Bronchial epithelial cell (primary cell): ENCODE measurements at regions not wholly inside any gene's neighbourhood (a gene's known extent, or its start where the extent isn't known, plus 50 kb on each side); places are given as distances from the start of the nearest gene placed in this dataset.

Experiments
- DNase-seq: peaks from one replicate; pipeline ENCODE4 v3.0.0-alpha.2; 2010; ENCODE audit warnings: low read depth
- FAIRE-seq: peaks from 2 replicates; lab custom pipeline; 2011; peaks lifted over from hg19 to GRCh38; lab: Jason Lieb, UNC
- H3K27me3 ChIP-seq: 2 replicates; pipeline ENCODE4 v1.5.1; 2011; ENCODE audit warnings: low read length; ENCODE audit not compliant: control insufficient read depth, insufficient read depth
- H3K36me3 ChIP-seq: 2 replicates; pipeline ENCODE4 v1.5.1; 2011; ENCODE audit warnings: low read length; ENCODE audit not compliant: control insufficient read depth, insufficient read depth
- H3K4me3 ChIP-seq: 2 replicates; pipeline ENCODE4 v1.5.1; 2011; ENCODE audit warnings: mild to moderate bottlenecking, low read depth, low read length, control low read depth
- CTCF ChIP-seq: IDR thresholded peaks from 2 replicates; pipeline ENCODE4 v1.5.1; 2011; ENCODE audit warnings: mild to moderate bottlenecking, moderate library complexity, low read length, control low read depth, inconsistent platforms; ENCODE audit not compliant: insufficient read depth, severe bottlenecking

GRCh38 chr5:175579742-175580432 is 78.0 kb upstream of the HRH2 start:
- no peak for TF ChIP-seq CTCF
- FAIRE-seq = no peak
- DNase-seq = no peak
- no peaks in the 10 kb centered on the region for H3K27me3 ChIP-seq
- no peak overlapping the region for H3K4me3 ChIP-seq
- H3K36me3 ChIP-seq = no peaks in the 10 kb centered on the region

DNA sequence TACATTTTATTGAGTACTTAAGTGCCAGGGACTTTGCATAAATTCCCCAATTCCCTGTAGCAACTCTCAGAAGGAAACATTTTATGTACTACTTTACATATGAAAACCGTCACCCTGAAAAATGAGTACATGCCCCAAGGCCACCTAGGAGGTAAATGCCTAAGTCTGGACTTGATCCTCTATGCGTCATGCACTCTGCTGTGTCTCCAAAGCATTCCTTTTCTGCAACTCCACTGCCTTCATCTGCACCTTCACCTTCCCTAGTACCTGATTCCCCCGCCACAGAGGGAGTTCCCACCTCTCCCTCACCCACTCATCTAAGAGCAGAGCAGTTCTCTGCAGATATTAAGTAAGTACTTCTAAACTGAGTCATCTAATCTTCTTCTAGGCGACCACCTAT is 75.2 kb upstream of the HRH2 start:
- no peak for FAIRE-seq

DNA sequence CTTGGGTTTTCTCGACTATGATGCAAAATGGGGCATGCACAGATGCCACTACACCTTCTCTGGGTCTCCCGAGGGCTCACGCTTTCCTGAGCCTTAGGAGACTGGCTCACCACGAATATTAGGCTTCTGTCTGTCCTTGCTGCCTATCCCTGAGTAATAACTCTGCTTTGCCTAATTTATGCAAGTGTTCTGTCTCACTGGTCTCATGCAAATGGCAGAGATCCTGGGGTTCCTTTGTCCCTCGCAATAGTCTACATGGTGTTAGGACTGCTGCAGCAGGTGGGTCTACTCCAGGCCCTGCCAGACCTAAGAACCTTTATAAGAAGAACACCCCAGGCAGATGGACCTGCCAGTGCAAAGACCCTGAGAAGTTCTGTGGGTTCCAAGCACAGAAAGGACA is 72.3 kb upstream of the HRH2 start:
- Histone ChIP-seq H3K27me3 (no peaks in the 10 kb centered on the region), H3K4me3 (no peak overlapping the region), H3K36me3 (no peaks in the 10 kb centered on the region)
- DNase-seq (no peak), FAIRE-seq (no peak)
- no peak for TF ChIP-seq CTCF

More for the DNA sequence above, 75.2 kb upstream of the HRH2 start:
- Histone ChIP-seq H3K36me3 (no peaks in the 10 kb centered on the region), H3K27me3 (no peaks in the 10 kb centered on the region), H3K4me3 (no peak overlapping the region)
- no peak for TF ChIP-seq CTCF
- peak; percentile 68 for DNase-seq

DNA sequence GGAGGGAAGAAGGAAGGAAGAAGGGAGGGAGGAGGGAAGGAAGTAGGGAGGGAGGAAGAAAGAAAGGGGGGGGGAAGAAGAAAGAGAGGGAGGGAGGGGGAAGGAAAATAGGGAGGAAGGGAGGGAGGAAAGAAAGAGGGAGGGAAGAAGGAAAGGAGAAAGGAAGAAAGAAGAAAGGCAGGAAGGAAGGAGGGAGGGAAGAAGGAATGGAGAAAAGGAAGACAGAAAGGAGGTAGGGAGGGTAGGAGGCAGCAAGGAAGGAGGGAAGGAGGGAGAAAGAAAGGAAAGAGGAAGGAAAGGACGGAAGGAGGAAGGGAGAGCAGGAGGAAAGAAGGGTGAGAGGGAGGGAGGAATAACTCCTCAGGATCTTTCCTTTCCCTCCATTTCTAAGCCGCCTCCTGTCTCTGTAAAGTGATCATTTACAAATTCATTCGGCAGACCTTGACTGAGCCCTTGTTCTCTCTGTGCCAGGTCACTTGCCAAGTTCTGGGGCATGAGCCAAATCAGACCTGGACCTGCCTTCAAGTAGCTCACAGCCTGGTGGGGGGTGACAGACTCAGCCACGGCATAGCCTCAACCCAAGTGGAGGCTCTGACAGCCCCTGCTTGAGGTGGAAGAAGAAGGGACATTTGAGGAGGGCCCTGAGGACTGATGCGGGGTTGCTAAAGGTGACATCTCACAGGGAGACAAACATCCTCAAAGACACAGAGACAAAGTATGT is 69.0 kb upstream of the HRH2 start:
- TF ChIP-seq CTCF = no peak
- Histone ChIP-seq H3K4me3 (no peak overlapping the region), H3K27me3 (no peaks in the 10 kb centered on the region), H3K36me3 (no peaks in the 10 kb centered on the region)
- DNase-seq (no peak), FAIRE-seq (no peak)

- no peak for DNase-seq
- no peak for TF ChIP-seq CTCF
- no peak for FAIRE-seq
- Histone ChIP-seq H3K4me3 (no peak overlapping the region), H3K36me3 (no peaks in the 10 kb centered on the region), H3K27me3 (no peaks in the 10 kb centered on the region)
Measured at GRCh38 chr5:175589714-175590113, 68.2 kb upstream of the HRH2 start.
